A549 (cell line): ENCODE measurements at regions not wholly inside any gene's neighbourhood (a gene's known extent, or its start where the extent isn't known, plus 50 kb on each side); places are given as distances from the start of the nearest gene placed in this dataset.

Experiments used
- CHD4 ChIP-seq: fragments of 200-600 bp; sonication (generic); IDR thresholded peaks from 2 replicates; pipeline ENCODE4 v1.6.1; 2016; ENCODE audit warnings: antibody characterized with exemption, mild to moderate bottlenecking, borderline replicate concordance
- CTCF ChIP-seq: fragments of >200 bp; sonication (Bioruptor Twin); formaldehyde crosslinking; IDR thresholded peaks from 3 replicates; pipeline ENCODE4 v1.5.1; 2016
- FOSL2 ChIP-seq, 2 experiments: fragments of 450-650 bp in 1 of 2; fragments of >200 bp in 1 of 2; sonication (Bioruptor Twin) in 1 of 2; formaldehyde crosslinking; IDR thresholded peaks; 2 replicates each; pipeline versions ENCODE4 v1.5.0 to v1.6.1; 2016 to 2020; ENCODE audit warnings: mild to moderate bottlenecking in 1 of 2, moderate library complexity in 1 of 2
- KDM5A ChIP-seq: fragments of 200-600 bp; sonication (generic); IDR thresholded peaks from 2 replicates; pipeline ENCODE4 v1.6.1; 2016; ENCODE audit warnings: antibody characterized with exemption, mild to moderate bottlenecking
- NPAS2 ChIP-seq: fragments of 250-450 bp; sonication (Bioruptor Pico); IDR thresholded peaks from 2 replicates; pipeline ENCODE4 v1.8.0; 2022; ENCODE audit warnings: mild to moderate bottlenecking, moderate library complexity, borderline replicate concordance
- POLR2A ChIP-seq: IDR thresholded peaks from 2 replicates; pipeline ENCODE4 v1.6.1; 2012; ENCODE audit warnings: mild to moderate bottlenecking, low read length

GRCh38 chr15:70439880-70440279 is 323.5 kb downstream of the UACA start:
- no peak for TF ChIP-seq NPAS2 (CRISPR knock-in tag)
- TF ChIP-seq POLR2A = no peak
- no peak for TF ChIP-seq CTCF
- TF ChIP-seq FOSL2 (IDR thresholded peaks at IDR 0.05) = no peak
- no peak for TF ChIP-seq FOSL2 (CRISPR knock-in tag; IDR thresholded peaks at IDR 0.05)
- no peak for TF ChIP-seq CHD4
- no peak for TF ChIP-seq KDM5A
